SK-N-SH (cell line): ENCODE measurements at regions not wholly inside any gene's neighbourhood (a gene's known extent, or its start where the extent isn't known, plus 50 kb on each side); places are given as distances from the start of the nearest gene placed in this dataset.

Experiments
- ELF1 ChIP-seq: IDR thresholded peaks from 2 replicates; pipeline ENCODE4 v1.4.0; 2012
- EP300 ChIP-seq, 2 experiments: IDR thresholded peaks; 2 replicates each; pipeline versions ENCODE4 v1.4.0 to v1.6.1; 2012; ENCODE audit warnings: borderline replicate concordance in 1 of 2, low read depth in 1 of 2, low read length in 1 of 2
- FOXJ3 ChIP-seq: sonication (generic); formaldehyde crosslinking; IDR thresholded peaks from 2 replicates; pipeline ENCODE4 v1.5.1; 2020; ENCODE audit warnings: mild to moderate bottlenecking, missing genetic modification reagents
- FOXM1 ChIP-seq: IDR thresholded peaks from 2 replicates; pipeline ENCODE4 v1.4.0; 2012; ENCODE audit warnings: low read depth, mild to moderate bottlenecking
- JUND ChIP-seq: IDR thresholded peaks from 2 replicates; pipeline ENCODE4 v1.4.0; 2012
- NRF1 ChIP-seq: IDR thresholded peaks from 2 replicates; pipeline ENCODE4 v1.6.1; 2012; ENCODE audit warnings: low read depth, mild to moderate bottlenecking, low read length
- POLR2AphosphoS5 ChIP-seq: IDR thresholded peaks from 2 replicates; pipeline ENCODE4 v1.6.1; 2012; ENCODE audit warnings: low read depth, low read length
- SIN3A ChIP-seq: IDR thresholded peaks from 2 replicates; pipeline ENCODE4 v1.6.1; 2012; ENCODE audit warnings: low read depth, mild to moderate bottlenecking, low read length, moderate library complexity, borderline replicate concordance
- TAF1 ChIP-seq: IDR thresholded peaks from 2 replicates; pipeline ENCODE4 v1.6.1; 2012; ENCODE audit warnings: low read depth, mild to moderate bottlenecking, low read length, moderate library complexity, borderline replicate concordance
- TCF12 ChIP-seq: IDR thresholded peaks from 2 replicates; pipeline ENCODE4 v1.4.0; 2012
- YY1 ChIP-seq: IDR thresholded peaks from 2 replicates; pipeline ENCODE4 v1.4.0; 2012; ENCODE audit warnings: low read depth, mild to moderate bottlenecking
- TF ChIP-seq, protein P1 (sequence below): fragments of 200-600 bp; sonication (generic); IDR thresholded peaks from 2 replicates; pipeline ENCODE4 v1.6.1; 2017; ENCODE audit warnings: antibody characterized with exemption, mild to moderate bottlenecking, moderate library complexity
- TF ChIP-seq, protein P2 (sequence below): fragments of 150-350 bp; IDR thresholded peaks from 2 replicates; pipeline ENCODE4 v1.6.1; 2017; ENCODE audit warnings: antibody characterized with exemption, low read length, low read depth, borderline replicate concordance

DNA sequence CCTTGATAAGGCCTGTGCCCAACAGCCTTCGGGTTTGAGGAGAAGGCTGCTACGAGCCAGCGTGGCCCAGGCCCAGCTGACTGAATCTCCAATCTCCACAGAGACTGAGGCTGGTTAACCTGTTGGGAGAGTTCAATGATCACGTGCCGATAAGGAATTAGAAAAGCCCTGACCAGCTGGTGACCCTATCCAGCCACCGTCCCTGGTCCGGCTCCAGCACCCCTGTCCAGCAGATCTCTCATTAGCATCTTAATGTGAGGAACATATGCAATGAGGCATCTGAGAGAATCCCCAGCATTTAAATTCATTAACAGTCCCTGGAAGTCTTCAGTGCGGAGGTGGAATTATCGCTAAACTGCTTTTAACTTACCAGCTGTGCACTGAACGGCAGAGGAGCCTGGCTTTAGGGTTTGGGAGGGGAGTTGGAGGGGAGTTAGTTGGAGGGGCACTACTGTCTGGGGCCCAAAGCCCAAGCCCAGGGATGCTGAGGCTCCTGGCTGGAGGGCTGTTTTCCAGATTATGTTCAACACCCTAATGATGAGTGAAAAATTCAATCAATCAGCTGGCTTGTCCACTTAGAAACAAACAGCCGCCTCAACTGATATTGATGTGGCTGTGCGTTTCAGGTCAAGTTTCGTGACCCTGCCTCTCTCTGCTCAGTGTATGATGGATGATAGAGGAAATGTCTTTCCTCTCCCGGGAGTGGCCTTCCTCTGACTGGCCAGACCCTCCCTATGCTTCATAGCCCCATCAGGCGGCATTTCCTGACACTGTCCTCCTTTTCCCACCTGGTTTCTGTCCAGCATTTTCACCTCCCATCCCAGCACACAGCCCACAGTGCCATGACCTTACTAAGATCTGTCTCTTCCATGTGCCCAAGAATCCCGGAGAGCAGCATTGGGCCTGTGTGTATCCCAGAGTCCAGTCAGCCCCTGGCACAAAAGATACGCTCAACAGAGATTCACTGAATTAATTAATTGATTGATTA lies 184.5 kb downstream of the CCT6B start:
- TF ChIP-seq POLR2AphosphoS5 = no peak
- TF ChIP-seq YY1 = no peak
- TF ChIP-seq SIN3A = no peak
- TF ChIP-seq, protein P1, sequence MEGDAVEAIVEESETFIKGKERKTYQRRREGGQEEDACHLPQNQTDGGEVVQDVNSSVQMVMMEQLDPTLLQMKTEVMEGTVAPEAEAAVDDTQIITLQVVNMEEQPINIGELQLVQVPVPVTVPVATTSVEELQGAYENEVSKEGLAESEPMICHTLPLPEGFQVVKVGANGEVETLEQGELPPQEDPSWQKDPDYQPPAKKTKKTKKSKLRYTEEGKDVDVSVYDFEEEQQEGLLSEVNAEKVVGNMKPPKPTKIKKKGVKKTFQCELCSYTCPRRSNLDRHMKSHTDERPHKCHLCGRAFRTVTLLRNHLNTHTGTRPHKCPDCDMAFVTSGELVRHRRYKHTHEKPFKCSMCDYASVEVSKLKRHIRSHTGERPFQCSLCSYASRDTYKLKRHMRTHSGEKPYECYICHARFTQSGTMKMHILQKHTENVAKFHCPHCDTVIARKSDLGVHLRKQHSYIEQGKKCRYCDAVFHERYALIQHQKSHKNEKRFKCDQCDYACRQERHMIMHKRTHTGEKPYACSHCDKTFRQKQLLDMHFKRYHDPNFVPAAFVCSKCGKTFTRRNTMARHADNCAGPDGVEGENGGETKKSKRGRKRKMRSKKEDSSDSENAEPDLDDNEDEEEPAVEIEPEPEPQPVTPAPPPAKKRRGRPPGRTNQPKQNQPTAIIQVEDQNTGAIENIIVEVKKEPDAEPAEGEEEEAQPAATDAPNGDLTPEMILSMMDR = no peak
- TF ChIP-seq, protein P2, sequence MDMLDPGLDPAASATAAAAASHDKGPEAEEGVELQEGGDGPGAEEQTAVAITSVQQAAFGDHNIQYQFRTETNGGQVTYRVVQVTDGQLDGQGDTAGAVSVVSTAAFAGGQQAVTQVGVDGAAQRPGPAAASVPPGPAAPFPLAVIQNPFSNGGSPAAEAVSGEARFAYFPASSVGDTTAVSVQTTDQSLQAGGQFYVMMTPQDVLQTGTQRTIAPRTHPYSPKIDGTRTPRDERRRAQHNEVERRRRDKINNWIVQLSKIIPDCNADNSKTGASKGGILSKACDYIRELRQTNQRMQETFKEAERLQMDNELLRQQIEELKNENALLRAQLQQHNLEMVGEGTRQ = no peak
- TF ChIP-seq TCF12 = no peak
- no peak for TF ChIP-seq FOXJ3 (CRISPR knock-in tag)
- TF ChIP-seq NRF1 = no peak
- no peak for TF ChIP-seq ELF1
- TF ChIP-seq FOXM1 = no peak
- no peak for TF ChIP-seq JUND
- TF ChIP-seq EP300 (IDR thresholded peaks at IDR 0.05; ENCODE audit: borderline replicate concordance in 1 of 2, low read depth in 1 of 2, low read length in 1 of 2) = peak in 1 of 2 experiments; percentile 72; a peak in 2 of 4 replicates
- TF ChIP-seq TAF1 = no peak
